ENCODE measurements at regions not wholly inside any gene's neighbourhood (a gene's known extent, or its start where the extent isn't known, plus 50 kb on each side); places are given as distances from the start of the nearest gene placed in this dataset.

- TF ChIP-seq CTCF (IDR thresholded peaks at IDR 0.05) (peak; percentile 16; the same call in 1 of the 2 replicates), TCF7L2 (IDR thresholded peaks at IDR 0.05; ENCODE audit: low read depth, low read length) (no peak)
Measured at GRCh38 chr10:23981520-23982309, 227.2 kb upstream of the KIAA1217 start.
